ENCODE measurements at regions not wholly inside any gene's neighbourhood (a gene's known extent, or its start where the extent isn't known, plus 50 kb on each side); places are given as distances from the start of the nearest gene placed in this dataset.

DNA sequence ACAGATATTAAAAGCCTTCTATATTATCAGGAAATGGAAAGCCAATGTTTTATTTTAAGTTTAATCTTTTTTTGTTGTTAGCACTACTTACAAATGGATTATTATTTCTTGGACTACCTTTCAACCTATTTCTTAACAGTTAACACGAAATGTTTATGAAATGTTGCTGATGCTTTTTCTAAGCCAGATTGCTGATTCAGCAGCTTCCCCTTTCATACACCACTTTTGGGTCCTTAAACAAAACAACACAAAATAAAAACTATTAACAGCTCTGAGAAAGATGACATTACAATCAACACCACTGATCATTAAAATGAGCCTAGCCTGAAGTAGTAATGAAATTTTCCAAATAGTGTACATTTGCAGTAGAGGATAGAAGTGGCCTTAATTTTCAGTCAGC, 99.2 kb upstream of the VEPH1 start:
- H3K79me1 ChIP-seq (ENCODE audit: insufficient read depth, low read depth, low read length, poor library complexity, severe bottlenecking) = no peaks in the 10 kb centered on the region
- Mint-ChIP-seq H3K36me3 (ENCODE audit: insufficient read depth in 1 of 3, low read depth in 3 of 3) (no peaks in the 10 kb centered on the region), H3K27me3 (ENCODE audit: low read depth) (no peaks in the 10 kb centered on the region), H3K27ac (no peak overlapping the region), H3K4me1 (peaks cover 8 to 9% of the 10 kb centered on the region in 2 experiments), H3K9me3 (no peaks in the 10 kb centered on the region; a peak in 1 of 5 replicates), H3K4me3 (no peak overlapping the region)
- H3K23me2 ChIP-seq (ENCODE audit: insufficient read length, low read depth, low read length, poor library complexity, severe bottlenecking) = no peaks in the 10 kb centered on the region
- H2AK5ac ChIP-seq (ENCODE audit: insufficient read length, low read length) = no peak overlapping the region
- H4K20me1 ChIP-seq (ENCODE audit: control insufficient read depth, insufficient read depth, insufficient read length) = no peaks in the 10 kb centered on the region
- H2BK20ac ChIP-seq (ENCODE audit: low read depth, low read length, poor library complexity, severe bottlenecking) = no peak overlapping the region
- no peak overlapping the region for H2BK12ac ChIP-seq (ENCODE audit: insufficient read length, low read depth, low read length)
- H4K5ac ChIP-seq (ENCODE audit: insufficient read length, low read depth, low read length) = no peak overlapping the region
- H4K8ac ChIP-seq (replicated peaks; ENCODE audit: insufficient read length, low read depth, low read length) = no peak overlapping the region
- H3K18ac ChIP-seq (ENCODE audit: insufficient read length, low read depth, low read length) = no peak overlapping the region
- no CpG with 5 or more reads among the region's 1 CpG for WGBS (ENCODE audit: extremely low coverage, insufficient read length, low lambda C conversion rate)
- no peaks in the 10 kb centered on the region for H3K27me3 ChIP-seq (ENCODE audit: insufficient read depth, low read length)
- TF ChIP-seq, protein P1, sequence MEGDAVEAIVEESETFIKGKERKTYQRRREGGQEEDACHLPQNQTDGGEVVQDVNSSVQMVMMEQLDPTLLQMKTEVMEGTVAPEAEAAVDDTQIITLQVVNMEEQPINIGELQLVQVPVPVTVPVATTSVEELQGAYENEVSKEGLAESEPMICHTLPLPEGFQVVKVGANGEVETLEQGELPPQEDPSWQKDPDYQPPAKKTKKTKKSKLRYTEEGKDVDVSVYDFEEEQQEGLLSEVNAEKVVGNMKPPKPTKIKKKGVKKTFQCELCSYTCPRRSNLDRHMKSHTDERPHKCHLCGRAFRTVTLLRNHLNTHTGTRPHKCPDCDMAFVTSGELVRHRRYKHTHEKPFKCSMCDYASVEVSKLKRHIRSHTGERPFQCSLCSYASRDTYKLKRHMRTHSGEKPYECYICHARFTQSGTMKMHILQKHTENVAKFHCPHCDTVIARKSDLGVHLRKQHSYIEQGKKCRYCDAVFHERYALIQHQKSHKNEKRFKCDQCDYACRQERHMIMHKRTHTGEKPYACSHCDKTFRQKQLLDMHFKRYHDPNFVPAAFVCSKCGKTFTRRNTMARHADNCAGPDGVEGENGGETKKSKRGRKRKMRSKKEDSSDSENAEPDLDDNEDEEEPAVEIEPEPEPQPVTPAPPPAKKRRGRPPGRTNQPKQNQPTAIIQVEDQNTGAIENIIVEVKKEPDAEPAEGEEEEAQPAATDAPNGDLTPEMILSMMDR (conservative IDR thresholded peaks at IDR 0.05) = no peak
- H2BK5ac ChIP-seq (ENCODE audit: insufficient read length, low read length) = no peak overlapping the region
- no peak overlapping the region for H3K9ac ChIP-seq (ENCODE audit: extremely low read depth, insufficient read length, low read length)
- no peak overlapping the region for H3K27ac ChIP-seq (ENCODE audit: insufficient read length, low read depth, low read length)
- no peak overlapping the region for H3K23ac ChIP-seq (ENCODE audit: insufficient read length, low read depth, low read length)
- no peak overlapping the region for H2BK15ac ChIP-seq (ENCODE audit: low read depth, low read length)
- H2AFZ ChIP-seq (ENCODE audit: low read length) = no peak overlapping the region
- no peaks in the 10 kb centered on the region for H3K4me1 ChIP-seq (ENCODE audit: insufficient read depth, low read length)
- H3K4me2 ChIP-seq (ENCODE audit: insufficient read depth, insufficient read length, low read length) = no peak overlapping the region
- H3T11ph ChIP-seq (ENCODE audit: low read length) = no peak overlapping the region
- no peak overlapping the region for H3K4ac ChIP-seq (ENCODE audit: low read depth, low read length)
- H3K56ac ChIP-seq (ENCODE audit: insufficient read length, low read depth, low read length) = no peak overlapping the region
- DNase-seq = no peak
- H2BK120ac ChIP-seq (ENCODE audit: low read depth, low read length, poor library complexity, severe bottlenecking) = no peak overlapping the region
- H3K14ac ChIP-seq (ENCODE audit: insufficient read depth, low read length) = no peak overlapping the region
- H3K9me3 ChIP-seq (ENCODE audit: control insufficient read depth, low read depth, low read length) = no peaks in the 10 kb centered on the region
- no peak overlapping the region for H4K91ac ChIP-seq (ENCODE audit: insufficient read length, low read depth, low read length)
- no peaks in the 10 kb centered on the region for H3K79me2 ChIP-seq (ENCODE audit: insufficient read depth, low read length)

Measured in H9 (cell line).